GM13977 (cell line): ENCODE measurements at regions not wholly inside any gene's neighbourhood (a gene's known extent, or its start where the extent isn't known, plus 50 kb on each side); places are given as distances from the start of the nearest gene placed in this dataset.

Source experiments
- DNase-seq: peaks from one replicate; pipeline ENCODE4 v3.0.0; 2012; ENCODE audit warnings: low spot score
- in situ Hi-C: fragments of 300-500 bp; cut with MboI; formaldehyde crosslinking; loops from one replicate; pipeline ENCODE4 v1.12.0; 2022; ENCODE audit warnings: low sequenced_read_pairs, low pct_unique_long_range_greater_than_20kb, mixed read lengths, inconsistent platforms; ENCODE audit not compliant: unreplicated experiment
- TF ChIP-seq, protein P1 (sequence below): IDR thresholded peaks from 2 replicates; pipeline ENCODE4 v1.5.1; 2012; ENCODE audit warnings: mild to moderate bottlenecking, control low read depth; ENCODE audit not compliant: insufficient read depth; ENCODE audit errors: extremely low read depth, missing control alignments

DNA sequence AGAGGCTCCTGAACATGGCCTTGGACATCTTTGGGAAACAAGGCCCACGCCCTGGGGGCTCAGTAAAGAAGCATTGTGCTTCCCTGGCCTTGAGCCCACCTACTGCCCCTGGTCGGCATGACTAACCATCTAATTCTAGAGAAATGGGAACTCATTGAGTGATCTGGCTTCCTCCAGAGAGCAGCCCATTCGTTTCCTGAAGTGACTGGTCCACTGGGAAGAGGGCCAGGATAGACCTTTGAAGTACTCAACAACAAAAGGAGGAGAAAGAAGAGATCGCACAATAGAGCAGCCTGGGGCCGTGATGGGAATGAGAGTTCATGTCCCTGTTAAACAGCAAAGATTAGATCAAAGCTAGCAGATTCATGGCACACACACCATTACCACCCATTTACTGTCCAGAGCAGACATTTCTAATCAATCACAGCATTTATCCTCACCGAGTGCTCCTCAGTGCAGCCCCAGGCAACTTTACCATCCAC is 514.4 kb upstream of the PROK2 start:
- in situ Hi-C loops, result no loop called here
- TF ChIP-seq, protein P1, sequence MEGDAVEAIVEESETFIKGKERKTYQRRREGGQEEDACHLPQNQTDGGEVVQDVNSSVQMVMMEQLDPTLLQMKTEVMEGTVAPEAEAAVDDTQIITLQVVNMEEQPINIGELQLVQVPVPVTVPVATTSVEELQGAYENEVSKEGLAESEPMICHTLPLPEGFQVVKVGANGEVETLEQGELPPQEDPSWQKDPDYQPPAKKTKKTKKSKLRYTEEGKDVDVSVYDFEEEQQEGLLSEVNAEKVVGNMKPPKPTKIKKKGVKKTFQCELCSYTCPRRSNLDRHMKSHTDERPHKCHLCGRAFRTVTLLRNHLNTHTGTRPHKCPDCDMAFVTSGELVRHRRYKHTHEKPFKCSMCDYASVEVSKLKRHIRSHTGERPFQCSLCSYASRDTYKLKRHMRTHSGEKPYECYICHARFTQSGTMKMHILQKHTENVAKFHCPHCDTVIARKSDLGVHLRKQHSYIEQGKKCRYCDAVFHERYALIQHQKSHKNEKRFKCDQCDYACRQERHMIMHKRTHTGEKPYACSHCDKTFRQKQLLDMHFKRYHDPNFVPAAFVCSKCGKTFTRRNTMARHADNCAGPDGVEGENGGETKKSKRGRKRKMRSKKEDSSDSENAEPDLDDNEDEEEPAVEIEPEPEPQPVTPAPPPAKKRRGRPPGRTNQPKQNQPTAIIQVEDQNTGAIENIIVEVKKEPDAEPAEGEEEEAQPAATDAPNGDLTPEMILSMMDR, result no peak
- no peak for DNase-seq

DNA sequence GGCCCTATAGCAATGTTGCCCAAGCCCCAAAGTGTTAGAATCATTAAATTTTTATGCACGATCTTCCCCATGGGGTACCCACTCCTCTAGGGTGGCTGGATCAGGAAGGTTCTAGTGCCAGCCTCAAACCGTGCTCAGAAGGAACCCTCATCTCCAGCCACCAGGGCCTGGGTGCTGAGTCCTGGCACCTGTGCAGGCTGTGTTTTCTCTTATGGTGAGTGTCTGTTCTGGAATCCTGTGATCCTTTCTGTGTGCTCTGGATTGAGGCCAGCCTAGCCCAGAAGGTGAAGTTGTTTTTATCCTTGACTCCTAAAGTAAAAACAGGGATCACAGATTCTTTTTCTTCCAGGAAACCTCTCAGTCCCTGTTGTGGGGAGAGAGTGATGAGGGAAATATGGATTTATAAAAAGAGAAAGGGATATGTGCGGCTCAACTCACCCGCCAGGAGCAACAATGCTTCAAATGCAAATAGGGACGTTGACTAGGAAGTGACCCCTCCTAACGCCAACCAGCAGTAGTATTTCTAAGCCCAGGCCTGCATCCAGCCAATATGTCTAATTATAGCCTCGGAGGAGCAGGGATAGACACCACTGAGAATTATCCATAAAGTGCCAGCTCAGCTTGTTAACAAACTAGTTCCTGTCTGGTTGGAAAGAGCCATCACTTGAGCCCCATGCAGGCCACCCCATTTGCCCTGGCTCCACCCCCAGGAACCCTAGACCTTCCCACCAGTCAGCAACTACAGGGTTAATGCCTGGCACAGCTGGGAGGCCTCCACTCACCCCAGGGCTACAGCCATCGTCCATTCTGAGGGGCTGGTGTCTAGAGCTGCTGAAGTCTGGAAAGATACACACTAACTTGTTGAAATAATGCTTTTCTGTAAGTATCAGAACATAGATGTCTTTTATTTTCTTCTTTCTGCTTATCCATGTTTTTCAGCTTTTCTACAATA is 513.5 kb upstream of the PROK2 start:
- TF ChIP-seq, protein P1, result no peak
- in situ Hi-C loops, result no loop called here
- no peak for DNase-seq

DNA sequence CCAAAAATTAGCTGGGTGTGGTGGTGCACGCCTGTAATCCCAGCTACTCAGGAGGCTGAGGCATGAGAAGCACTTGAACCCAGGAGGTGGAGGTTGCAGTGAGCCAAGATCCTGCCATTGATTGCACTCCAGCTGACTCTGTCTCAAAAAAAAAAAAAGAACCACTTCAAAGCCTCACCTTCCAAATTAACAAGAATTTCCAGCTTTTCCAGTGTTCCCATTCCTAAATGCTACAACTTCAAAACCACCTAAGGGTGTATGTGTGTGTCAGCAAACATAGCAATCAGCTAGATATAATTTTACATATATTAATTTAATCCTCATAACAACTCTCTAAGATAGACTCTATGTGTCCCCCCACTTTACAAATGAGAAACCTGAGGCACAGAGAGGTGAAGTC is 512.5 kb upstream of the PROK2 start:
- in situ Hi-C loops, result no loop called here
- TF ChIP-seq, protein P1, result no peak
- no peak for DNase-seq

DNA sequence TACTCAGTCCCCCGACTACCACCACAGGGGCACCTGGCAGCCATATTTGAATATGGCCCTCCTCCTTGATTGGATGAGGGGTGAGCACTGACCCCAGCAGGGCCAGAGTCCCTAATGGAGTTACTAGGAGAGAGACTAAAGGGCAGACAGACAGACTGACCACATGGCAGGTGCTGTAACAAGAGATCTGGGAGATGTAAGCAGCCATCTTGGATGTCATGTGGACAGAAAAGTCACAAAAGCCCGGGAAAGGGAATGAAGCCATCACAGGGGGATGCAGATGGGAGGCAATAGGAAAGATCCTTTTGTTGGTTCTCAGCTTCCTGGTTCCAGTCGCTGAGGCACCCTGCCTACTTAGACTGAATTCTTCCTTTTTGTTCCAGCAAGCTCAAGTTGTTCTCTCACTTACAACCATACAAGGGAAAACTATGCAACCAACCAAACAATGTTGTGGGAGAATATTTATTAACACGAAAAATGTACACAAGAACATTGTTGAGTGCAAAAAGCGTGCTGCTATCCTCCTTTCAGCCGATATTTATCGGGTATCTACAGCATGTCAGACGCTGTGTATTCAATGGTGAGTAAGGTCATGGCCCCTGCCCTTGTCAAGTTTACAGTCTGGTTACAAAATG is 511.6 kb upstream of the PROK2 start:
- in situ Hi-C loops, result no loop called here
- TF ChIP-seq, protein P1, result no peak
- no peak for DNase-seq

DNA sequence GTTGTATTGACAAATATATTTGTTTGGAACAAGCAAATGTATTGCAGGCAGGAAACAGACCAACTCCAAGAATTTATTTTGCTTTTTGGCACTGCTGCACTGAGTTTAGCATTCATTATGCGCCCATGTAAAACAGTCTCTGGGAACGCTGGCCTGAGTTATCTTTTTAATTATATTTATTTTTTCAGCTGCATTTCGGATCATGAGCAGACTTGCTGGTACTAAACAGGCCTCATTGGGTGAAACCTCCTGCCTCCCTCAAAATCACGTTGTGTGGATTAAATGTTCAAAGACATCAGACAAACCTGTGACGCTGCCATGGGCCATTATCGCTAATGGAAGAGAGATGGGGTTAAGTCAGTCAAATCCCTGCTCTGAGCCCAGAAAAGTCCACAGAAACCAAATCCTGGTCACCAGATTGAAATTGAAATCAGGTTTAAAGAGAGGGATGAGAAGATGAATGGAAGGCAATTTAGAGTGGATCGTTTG is 511.1 kb upstream of the PROK2 start:
- in situ Hi-C loops, result no loop called here
- DNase-seq, result no peak
- TF ChIP-seq, protein P1, result no peak

DNA sequence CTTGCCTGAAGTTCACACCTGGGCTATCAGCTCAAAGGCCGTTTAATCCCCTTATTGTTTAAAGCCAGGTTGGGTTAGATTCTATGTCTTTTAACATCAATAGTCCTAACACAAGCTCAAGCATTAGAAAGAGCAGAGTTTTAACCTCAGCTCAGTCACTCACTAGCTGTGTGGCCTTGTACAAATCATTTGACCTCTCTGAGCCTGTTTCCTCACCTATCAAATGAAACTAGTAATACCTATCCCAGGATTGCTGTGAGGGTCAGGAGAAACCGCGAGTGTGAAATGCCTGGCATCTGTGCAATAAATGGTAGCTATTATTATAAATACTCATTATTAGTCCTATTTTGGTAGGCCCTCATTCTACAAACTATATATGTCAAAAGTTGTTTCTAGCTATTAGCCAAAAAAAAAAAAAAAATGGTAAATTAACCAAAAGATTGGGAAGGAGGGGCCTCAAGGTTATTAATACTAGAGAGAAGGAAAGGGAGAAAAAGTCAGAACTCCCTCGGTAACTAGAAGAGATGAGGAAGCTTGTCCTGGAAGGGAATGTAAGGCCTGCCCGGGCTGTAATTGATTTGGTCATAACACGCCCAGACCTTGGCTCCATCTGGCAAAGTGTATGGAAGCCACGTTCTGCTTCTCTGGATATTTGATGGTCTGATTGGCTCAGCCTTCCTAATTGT is 510.5 kb upstream of the PROK2 start:
- DNase-seq, result no peak
- in situ Hi-C loops, result no loop called here
- TF ChIP-seq, protein P1, result no peak
